ENCODE measurements at regions not wholly inside any gene's neighbourhood (a gene's known extent, or its start where the extent isn't known, plus 50 kb on each side); places are given as distances from the start of the nearest gene placed in this dataset.
"Not testable (repeated sequence)": the region's sequence is repeated elsewhere in the genome, so short reads cannot be mapped to it uniquely, and the experiment has no call there.

DNA sequence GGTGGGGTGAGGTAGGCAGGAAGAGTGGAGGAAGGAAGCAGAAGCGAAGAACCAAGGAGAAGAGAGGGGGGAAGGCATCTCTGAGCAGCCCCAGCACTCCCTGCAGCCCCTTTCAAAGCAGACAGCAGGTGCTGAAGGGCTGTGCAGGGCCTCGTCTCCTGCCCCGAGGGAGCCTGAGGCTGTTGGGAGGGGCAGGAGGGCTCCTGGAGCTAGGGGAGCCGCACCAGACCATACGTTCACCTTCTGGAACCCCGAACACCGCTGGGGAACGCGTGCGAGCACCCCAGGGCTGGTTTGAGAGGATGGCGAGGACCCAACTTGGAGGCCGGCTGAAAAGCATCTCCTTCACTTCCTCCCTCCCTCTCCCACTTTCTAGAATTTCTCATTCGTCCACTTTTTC, 259.8 kb downstream of the FAM43A start:
- DNase-seq: no peak
- Histone ChIP-seq H3K27me3 (replicated peaks) (no peaks in the 10 kb centered on the region), H3K36me3 (replicated peaks) (no peaks in the 10 kb centered on the region), H3K27ac (no peak overlapping the region), H3K4me3 (ENCODE audit: low read depth, low read length) (no peak overlapping the region)
- in situ Hi-C loops (cut with HindIII; ENCODE audit: low pct_ligation_motif_present, low sequenced_read_pairs): no loop called here
- TF ChIP-seq, protein P1, sequence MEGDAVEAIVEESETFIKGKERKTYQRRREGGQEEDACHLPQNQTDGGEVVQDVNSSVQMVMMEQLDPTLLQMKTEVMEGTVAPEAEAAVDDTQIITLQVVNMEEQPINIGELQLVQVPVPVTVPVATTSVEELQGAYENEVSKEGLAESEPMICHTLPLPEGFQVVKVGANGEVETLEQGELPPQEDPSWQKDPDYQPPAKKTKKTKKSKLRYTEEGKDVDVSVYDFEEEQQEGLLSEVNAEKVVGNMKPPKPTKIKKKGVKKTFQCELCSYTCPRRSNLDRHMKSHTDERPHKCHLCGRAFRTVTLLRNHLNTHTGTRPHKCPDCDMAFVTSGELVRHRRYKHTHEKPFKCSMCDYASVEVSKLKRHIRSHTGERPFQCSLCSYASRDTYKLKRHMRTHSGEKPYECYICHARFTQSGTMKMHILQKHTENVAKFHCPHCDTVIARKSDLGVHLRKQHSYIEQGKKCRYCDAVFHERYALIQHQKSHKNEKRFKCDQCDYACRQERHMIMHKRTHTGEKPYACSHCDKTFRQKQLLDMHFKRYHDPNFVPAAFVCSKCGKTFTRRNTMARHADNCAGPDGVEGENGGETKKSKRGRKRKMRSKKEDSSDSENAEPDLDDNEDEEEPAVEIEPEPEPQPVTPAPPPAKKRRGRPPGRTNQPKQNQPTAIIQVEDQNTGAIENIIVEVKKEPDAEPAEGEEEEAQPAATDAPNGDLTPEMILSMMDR (IDR thresholded peaks at IDR 0.05; ENCODE audit: low read depth, low read length, missing control alignments): no peak

DNA sequence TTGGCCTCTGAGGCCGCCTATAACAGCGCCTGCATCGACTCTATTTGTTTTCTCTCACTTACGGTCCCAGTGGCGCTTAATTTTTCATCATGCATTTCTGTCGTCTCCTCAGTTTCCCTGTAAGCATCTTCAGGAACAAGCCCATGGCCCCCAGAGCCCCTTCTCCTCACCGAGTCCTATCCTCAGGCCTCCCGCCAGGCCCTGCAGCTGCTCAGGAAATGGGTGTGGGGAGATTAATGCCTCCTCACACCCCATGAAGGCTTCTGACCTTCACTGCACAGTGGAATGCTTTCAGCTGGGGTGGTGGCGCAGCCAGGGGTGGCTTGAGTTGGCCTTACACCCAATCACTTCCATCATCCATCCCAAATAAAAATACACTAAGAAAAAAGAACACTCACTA, 260.4 kb downstream of the FAM43A start:
- Histone ChIP-seq H3K4me3 (ENCODE audit: low read depth, low read length) (no peak overlapping the region), H3K27ac (no peak overlapping the region), H3K36me3 (replicated peaks) (no peaks in the 10 kb centered on the region), H3K27me3 (replicated peaks) (no peaks in the 10 kb centered on the region)
- TF ChIP-seq, protein P1 (IDR thresholded peaks at IDR 0.05; ENCODE audit: low read depth, low read length, missing control alignments): no peak
- in situ Hi-C loops (cut with HindIII; ENCODE audit: low pct_ligation_motif_present, low sequenced_read_pairs): no loop called here
- DNase-seq: no peak

DNA sequence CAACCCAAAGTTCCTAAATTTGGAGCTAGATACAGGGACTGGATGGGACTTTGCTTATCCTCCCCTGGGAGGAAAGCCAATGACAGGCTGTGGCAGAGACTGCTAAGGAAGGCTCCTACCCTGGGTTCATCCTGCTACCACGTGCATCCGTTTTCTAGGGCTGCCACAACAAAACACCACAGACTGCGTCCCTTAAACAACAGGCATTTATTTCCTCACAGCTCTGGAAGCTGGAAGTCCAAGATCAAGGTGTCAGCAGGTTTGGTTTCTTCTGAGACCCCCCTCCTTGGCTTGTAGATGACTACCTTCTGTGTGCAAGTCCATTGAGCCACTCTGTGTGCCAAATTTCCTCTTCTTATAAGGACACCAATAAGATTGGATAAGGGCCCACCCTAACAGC, 263.9 kb downstream of the FAM43A start:
- Histone ChIP-seq H3K36me3 (replicated peaks) (no peaks in the 10 kb centered on the region), H3K27me3 (replicated peaks) (no peaks in the 10 kb centered on the region), H3K27ac (no peak overlapping the region), H3K4me3 (ENCODE audit: low read depth, low read length) (no peak overlapping the region)
- TF ChIP-seq, protein P1 (IDR thresholded peaks at IDR 0.05; ENCODE audit: low read depth, low read length, missing control alignments): no peak
- in situ Hi-C loops (cut with HindIII; ENCODE audit: low pct_ligation_motif_present, low sequenced_read_pairs): no loop called here
- DNase-seq: no peak

DNA sequence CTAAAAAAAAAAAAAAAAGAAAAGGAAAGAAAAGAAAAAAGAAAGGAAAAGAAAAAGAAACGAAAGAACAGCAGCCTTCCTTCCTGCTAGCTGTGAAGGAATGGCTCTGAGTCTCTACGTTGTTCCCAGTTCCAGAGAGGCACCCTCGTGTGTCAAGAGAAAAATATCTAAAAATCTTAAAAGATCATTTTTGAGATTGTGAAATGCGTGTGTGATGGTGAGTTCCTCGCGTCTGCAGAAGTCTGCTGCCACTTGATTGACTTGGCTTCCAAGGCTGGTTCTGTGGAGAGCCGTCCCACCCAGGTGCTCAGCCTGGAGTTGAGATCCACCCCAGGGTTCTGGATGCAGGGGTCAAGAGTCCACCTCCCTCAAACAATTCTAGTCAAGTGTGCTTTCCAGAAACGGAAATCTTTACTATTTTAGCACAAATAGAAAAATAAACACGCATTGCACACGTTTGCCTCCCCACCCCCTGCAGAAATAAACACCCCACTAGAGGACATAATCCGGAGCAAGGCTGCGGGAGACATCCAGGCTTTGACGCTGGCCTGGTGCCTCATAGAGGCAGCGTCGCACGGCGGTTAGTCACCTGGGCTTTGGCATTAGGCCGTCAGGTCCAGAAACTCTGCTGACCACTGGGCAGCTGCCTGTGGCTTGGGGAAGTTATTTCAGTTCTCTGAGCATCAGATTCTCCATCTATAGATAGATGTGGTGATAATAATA, 265.4 kb downstream of the FAM43A start:
- no peak overlapping the region for H3K27ac ChIP-seq
- H3K4me3 ChIP-seq (ENCODE audit: low read depth, low read length): no peak overlapping the region
- TF ChIP-seq, protein P1 (IDR thresholded peaks at IDR 0.05; ENCODE audit: low read depth, low read length, missing control alignments): no peak
- H3K27me3 ChIP-seq (replicated peaks): no peaks in the 10 kb centered on the region
- in situ Hi-C loops (cut with HindIII; ENCODE audit: low pct_ligation_motif_present, low sequenced_read_pairs): no loop called here
- no peak for DNase-seq
- no peaks in the 10 kb centered on the region for H3K36me3 ChIP-seq (replicated peaks)

DNA sequence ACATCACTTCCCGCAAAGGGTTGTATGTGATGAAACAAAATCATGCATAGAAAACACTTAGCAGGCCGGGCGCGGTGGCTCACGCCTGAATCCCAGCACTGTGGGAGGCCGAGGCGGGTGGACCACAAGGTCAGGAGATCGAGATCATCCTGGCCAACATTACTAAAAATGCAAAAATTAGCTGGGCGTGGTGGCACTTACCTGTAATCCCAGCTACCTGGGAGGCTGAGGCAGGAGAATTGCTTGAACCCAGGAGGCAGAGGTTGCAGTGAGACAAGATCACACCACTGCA, 265.9 kb downstream of the FAM43A start:
- H3K4me3 ChIP-seq (ENCODE audit: low read depth, low read length): not testable (repeated sequence)

DNA sequence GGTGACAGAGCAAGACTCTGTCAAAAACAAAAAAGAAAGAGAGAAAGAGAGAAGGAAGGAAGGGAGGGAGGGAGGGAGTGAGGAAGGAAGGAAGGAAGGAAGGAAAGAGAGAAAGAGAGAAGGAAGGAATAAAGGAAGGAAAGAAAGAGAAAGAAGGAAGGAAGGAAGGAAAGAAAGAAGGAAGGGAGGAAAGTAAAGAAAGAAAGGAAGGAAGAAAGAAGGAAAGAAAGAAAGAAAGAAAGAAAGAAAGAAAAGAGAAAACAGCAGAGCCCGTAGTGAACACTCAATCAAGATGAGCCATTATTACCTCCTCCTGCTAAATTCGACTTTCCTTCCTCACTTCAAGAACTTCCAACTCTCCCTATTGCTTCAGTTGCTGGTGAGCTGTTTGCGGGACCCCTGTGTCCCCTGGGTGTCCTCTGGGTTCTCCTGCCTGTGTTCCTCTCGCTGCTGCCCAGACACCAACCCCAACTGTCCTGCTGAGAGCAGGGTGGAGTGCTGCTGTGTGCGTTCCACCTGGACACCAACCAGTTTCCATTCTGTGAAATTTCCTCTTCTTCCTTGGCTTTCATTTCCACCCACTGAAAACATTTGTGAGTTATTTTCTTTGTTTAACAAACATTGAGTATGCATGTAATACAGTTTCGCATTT, 266.4 kb downstream of the FAM43A start:
- no peak overlapping the region for H3K27ac ChIP-seq
- no peak for DNase-seq
- no peak overlapping the region for H3K4me3 ChIP-seq (ENCODE audit: low read depth, low read length)
- TF ChIP-seq, protein P1 (IDR thresholded peaks at IDR 0.05; ENCODE audit: low read depth, low read length, missing control alignments): no peak
- no peaks in the 10 kb centered on the region for H3K36me3 ChIP-seq (replicated peaks)
- no peaks in the 10 kb centered on the region for H3K27me3 ChIP-seq (replicated peaks)
- in situ Hi-C loops (cut with HindIII; ENCODE audit: low pct_ligation_motif_present, low sequenced_read_pairs): no loop called here

More for the DNA sequence above, 265.9 kb downstream of the FAM43A start:
- in situ Hi-C loops (cut with HindIII; ENCODE audit: low pct_ligation_motif_present, low sequenced_read_pairs); H3K36me3 ChIP-seq (replicated peaks); H3K27me3 ChIP-seq (replicated peaks); H3K27ac ChIP-seq; DNase-seq: not testable (repeated sequence)
